Keratinocyte (primary cell): ENCODE measurements at regions not wholly inside any gene's neighbourhood (a gene's known extent, or its start where the extent isn't known, plus 50 kb on each side); places are given as distances from the start of the nearest gene placed in this dataset.

ENCODE experiments used
- DNase-seq: peaks from one replicate; pipeline ENCODE4 v3.0.0-alpha.2; 2011; ENCODE audit warnings: low read depth, missing footprints, low spot score
- FAIRE-seq: peaks from 2 replicates; lab custom pipeline; 2011; peaks lifted over from hg19 to GRCh38; lab: Jason Lieb, UNC
- H2AFZ ChIP-seq: 2 replicates; pipeline ENCODE4 v1.6.0; 2012; ENCODE audit warnings: low read length, control low read depth, inconsistent platforms; ENCODE audit not compliant: control insufficient read depth
- H3K27ac ChIP-seq: 2 replicates; pipeline ENCODE4 v1.5.1; 2011; ENCODE audit warnings: low read length; ENCODE audit not compliant: control insufficient read depth, insufficient read depth
- H3K27me3 ChIP-seq: 3 replicates; pipeline ENCODE4 v1.6.0; 2011; ENCODE audit warnings: low read length; ENCODE audit not compliant: control insufficient read depth, insufficient read depth; ENCODE audit errors: extremely low read depth
- H3K36me3 ChIP-seq, 2 experiments: 2 replicates in 1 of 2; 3 replicates in 1 of 2; pipeline ENCODE4 v1.5.1; 2011; ENCODE audit warnings: low read length in 2 of 2, mild to moderate bottlenecking in 1 of 2; ENCODE audit not compliant: control insufficient read depth in 2 of 2, insufficient read depth in 2 of 2; ENCODE audit errors: extremely low read depth in 1 of 2
- H3K4me1 ChIP-seq: 3 replicates; pipeline ENCODE4 v1.5.1; 2011; ENCODE audit warnings: low read length; ENCODE audit not compliant: control insufficient read depth, insufficient read depth; ENCODE audit errors: extremely low read depth
- H3K4me2 ChIP-seq: 3 replicates; pipeline ENCODE4 v1.6.0; 2011; ENCODE audit warnings: low read depth, low read length; ENCODE audit not compliant: control insufficient read depth, insufficient read depth; ENCODE audit errors: extremely low read depth
- H3K4me3 ChIP-seq, 3 experiments: fragments of 200-600 bp in 1 of 3; sonication (generic) in 1 of 3; 2 replicates in 2 of 3; 3 replicates in 1 of 3; pipeline ENCODE4 v1.5.1; 2011 to 2016; ENCODE audit warnings: low read length in 3 of 3, mild to moderate bottlenecking in 3 of 3, control low read depth in 2 of 3, inconsistent platforms in 1 of 3, low read depth in 1 of 3, mixed read lengths in 1 of 3, mixed run types in 1 of 3, moderate library complexity in 1 of 3; ENCODE audit not compliant: control insufficient read depth in 2 of 3, insufficient read depth in 2 of 3; ENCODE audit errors: extremely low read depth in 1 of 3
- H3K79me2 ChIP-seq: 2 replicates; pipeline ENCODE4 v1.6.0; 2012; ENCODE audit warnings: low read length; ENCODE audit not compliant: control insufficient read depth, insufficient read depth
- H3K9ac ChIP-seq: 3 replicates; pipeline ENCODE4 v1.6.0; 2011; ENCODE audit warnings: low read length; ENCODE audit not compliant: control insufficient read depth, insufficient read depth; ENCODE audit errors: extremely low read depth
- H3K9me1 ChIP-seq: 3 replicates; pipeline ENCODE4 v1.6.0; 2011; ENCODE audit warnings: low read length; ENCODE audit not compliant: control insufficient read depth, insufficient read depth; ENCODE audit errors: extremely low read depth
- H3K9me3 ChIP-seq: 2 replicates; pipeline ENCODE4 v1.5.1; 2012; ENCODE audit warnings: low read depth, low read length; ENCODE audit not compliant: control insufficient read depth
- H4K20me1 ChIP-seq: 3 replicates; pipeline ENCODE4 v1.6.0; 2011; ENCODE audit warnings: low read length; ENCODE audit not compliant: control insufficient read depth, insufficient read depth; ENCODE audit errors: extremely low read depth
- EZH2 ChIP-seq: IDR thresholded peaks from one replicate; pipeline ENCODE4 v1.6.1; 2012; ENCODE audit warnings: inconsistent platforms, mild to moderate bottlenecking, low read length, moderate library complexity
- dilution Hi-C: fragments of 300-500 bp; cut with MboI; formaldehyde crosslinking; loops from one replicate; pipeline ENCODE4 v1.7.0; 2020; ENCODE audit warnings: low sequenced_read_pairs; ENCODE audit not compliant: extremely low pct_ligation_motif_present
- TF ChIP-seq, protein P1 (sequence below), 3 experiments: IDR thresholded peaks in 1 of 3; conservative IDR thresholded peaks in 1 of 3; optimal IDR thresholded peaks in 1 of 3; 2 replicates in 2 of 3; 3 replicates in 1 of 3; pipeline versions ENCODE3 to v1.5.1; 2011; ENCODE audit warnings: low read length in 3 of 3, mild to moderate bottlenecking in 3 of 3, moderate library complexity in 2 of 3, control low read depth in 1 of 3, inconsistent platforms in 1 of 3; ENCODE audit not compliant: insufficient read depth in 2 of 3; ENCODE audit errors: extremely low read depth in 1 of 3

DNA sequence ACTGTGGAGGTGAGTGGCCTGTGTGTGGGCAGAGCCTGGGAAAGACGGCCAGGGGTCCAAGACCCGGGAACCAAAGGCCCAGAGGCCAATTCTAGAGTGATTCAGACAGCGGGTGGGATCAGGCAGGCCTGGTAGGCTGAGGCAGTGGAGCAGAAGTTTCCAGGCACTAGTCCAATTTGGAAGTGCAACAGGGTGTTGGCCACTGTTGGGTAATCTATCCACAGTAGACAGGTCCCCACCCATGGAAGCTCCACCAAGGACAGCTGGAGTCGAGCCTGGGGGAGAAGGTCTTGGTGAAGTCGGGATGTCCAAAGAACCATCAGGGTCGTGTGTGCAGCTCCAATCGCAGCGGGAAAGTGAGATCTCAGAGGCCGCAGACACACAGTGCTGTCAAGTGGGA is 125.8 kb upstream of the COPS8 start:
- Histone ChIP-seq H3K4me2 (no peak overlapping the region), H3K4me3 (no peak overlapping the region), H3K9ac (no peak overlapping the region), H3K9me3 (no peaks in the 10 kb centered on the region), H4K20me1 (no peaks in the 10 kb centered on the region), H3K36me3 (no peaks in the 10 kb centered on the region), H2AFZ (no peak overlapping the region), H3K27ac (no peak overlapping the region), H3K79me2 (no peaks in the 10 kb centered on the region), H3K9me1 (no peaks in the 10 kb centered on the region), H3K27me3 (no peaks in the 10 kb centered on the region), H3K4me1 (peaks cover 1% of the 10 kb centered on the region)
- FAIRE-seq: no peak
- DNase-seq: no peak
- TF ChIP-seq, protein P1, sequence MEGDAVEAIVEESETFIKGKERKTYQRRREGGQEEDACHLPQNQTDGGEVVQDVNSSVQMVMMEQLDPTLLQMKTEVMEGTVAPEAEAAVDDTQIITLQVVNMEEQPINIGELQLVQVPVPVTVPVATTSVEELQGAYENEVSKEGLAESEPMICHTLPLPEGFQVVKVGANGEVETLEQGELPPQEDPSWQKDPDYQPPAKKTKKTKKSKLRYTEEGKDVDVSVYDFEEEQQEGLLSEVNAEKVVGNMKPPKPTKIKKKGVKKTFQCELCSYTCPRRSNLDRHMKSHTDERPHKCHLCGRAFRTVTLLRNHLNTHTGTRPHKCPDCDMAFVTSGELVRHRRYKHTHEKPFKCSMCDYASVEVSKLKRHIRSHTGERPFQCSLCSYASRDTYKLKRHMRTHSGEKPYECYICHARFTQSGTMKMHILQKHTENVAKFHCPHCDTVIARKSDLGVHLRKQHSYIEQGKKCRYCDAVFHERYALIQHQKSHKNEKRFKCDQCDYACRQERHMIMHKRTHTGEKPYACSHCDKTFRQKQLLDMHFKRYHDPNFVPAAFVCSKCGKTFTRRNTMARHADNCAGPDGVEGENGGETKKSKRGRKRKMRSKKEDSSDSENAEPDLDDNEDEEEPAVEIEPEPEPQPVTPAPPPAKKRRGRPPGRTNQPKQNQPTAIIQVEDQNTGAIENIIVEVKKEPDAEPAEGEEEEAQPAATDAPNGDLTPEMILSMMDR (optimal IDR thresholded peaks at IDR 0.05 in 1 of 3, IDR thresholded peaks at IDR 0.05 in 1 of 3, conservative IDR thresholded peaks at IDR 0.05 in 1 of 3; ENCODE audit: extremely low read depth in 1 of 3, insufficient read depth in 2 of 3, low read length in 3 of 3): no peak
- TF ChIP-seq EZH2: no peak
- dilution Hi-C loops: no loop called here

DNA sequence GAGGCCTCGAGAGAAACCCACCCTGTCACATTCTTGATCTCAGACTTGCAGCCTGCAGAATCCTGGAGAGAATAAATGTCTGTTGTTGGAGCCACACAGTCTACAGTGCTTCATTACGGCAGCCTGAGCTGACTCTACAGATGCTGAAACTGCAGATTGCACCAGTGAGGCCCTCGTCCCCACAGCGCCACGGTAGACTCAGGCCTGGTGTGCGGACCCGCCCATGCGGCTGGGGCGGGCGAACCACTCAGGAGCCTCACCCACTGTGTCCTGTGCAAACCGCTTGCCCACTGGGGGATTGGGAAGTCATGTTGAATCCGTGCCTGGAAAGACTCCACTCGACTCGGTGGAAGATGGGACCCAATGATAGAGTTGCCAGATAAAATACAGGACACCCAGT is 125.2 kb upstream of the COPS8 start:
- Histone ChIP-seq H3K9me3 (no peaks in the 10 kb centered on the region), H3K4me3 (no peak overlapping the region), H3K4me1 (peaks cover 2% of the 10 kb centered on the region), H3K9me1 (no peaks in the 10 kb centered on the region), H3K27ac (no peak overlapping the region), H3K9ac (no peak overlapping the region), H2AFZ (no peak overlapping the region), H3K36me3 (no peaks in the 10 kb centered on the region), H3K27me3 (no peaks in the 10 kb centered on the region), H3K4me2 (no peak overlapping the region), H4K20me1 (no peaks in the 10 kb centered on the region), H3K79me2 (no peaks in the 10 kb centered on the region)
- no peak for DNase-seq
- dilution Hi-C loops: no loop called here
- TF ChIP-seq, protein P1 (optimal IDR thresholded peaks at IDR 0.05 in 1 of 3, IDR thresholded peaks at IDR 0.05 in 1 of 3, conservative IDR thresholded peaks at IDR 0.05 in 1 of 3; ENCODE audit: extremely low read depth in 1 of 3, insufficient read depth in 2 of 3, low read length in 3 of 3): no peak
- TF ChIP-seq EZH2: no peak
- FAIRE-seq: no peak
